DMS 273 treated with DMSO at 0.1 percent for 48 hours (cell line): ENCODE measurements at regions not wholly inside any gene's neighbourhood (a gene's known extent, or its start where the extent isn't known, plus 50 kb on each side); places are given as distances from the start of the nearest gene placed in this dataset.
"Not testable (repeated sequence)": the region's sequence is repeated elsewhere in the genome, so short reads cannot be mapped to it uniquely, and the experiment has no call there.

Experiments
- DNase-seq: peaks from one replicate; lab custom pipeline; 2025; lab: John Stamatoyannopoulos, UW

GRCh38 chr3:193047461-193047860 is 129.8 kb upstream of the MB21D2 start:
- DNase-seq = not testable (repeated sequence)

- DNase-seq = no peak
Observed at GRCh38 chr3:193048127-193048526, 130.5 kb upstream of the MB21D2 start.

GRCh38 chr3:193049935-193050334 is 132.3 kb upstream of the MB21D2 start:
- DNase-seq = no peak

GRCh38 chr3:193051314-193051713 is 133.7 kb upstream of the MB21D2 start:
- no peak for DNase-seq

- DNase-seq = peak; percentile 2
Observed at GRCh38 chr3:193052354-193053045, 134.8 kb upstream of the MB21D2 start.

- DNase-seq = no peak
Observed at GRCh38 chr3:193053046-193053435, 135.4 kb upstream of the MB21D2 start.

GRCh38 chr3:193055352-193055751 is 137.7 kb upstream of the MB21D2 start:
- no peak for DNase-seq

- no peak for DNase-seq
Observed at GRCh38 chr3:193057616-193058015, 140.0 kb upstream of the MB21D2 start.

- DNase-seq = no peak
Observed at GRCh38 chr3:193060748-193061546, 143.3 kb upstream of the MB21D2 start.

- no peak for DNase-seq
Observed at GRCh38 chr3:193068365-193068764, 150.7 kb upstream of the MB21D2 start.

- not testable (repeated sequence) for DNase-seq
Observed at GRCh38 chr3:193069732-193070131, 152.1 kb upstream of the MB21D2 start.

- no peak for DNase-seq
Observed at GRCh38 chr3:193078996-193079753, 161.5 kb upstream of the MB21D2 start.

- no peak for DNase-seq
Observed at GRCh38 chr3:193080821-193081365, 160.1 kb upstream of the PLAAT1 start.

- no peak for DNase-seq
Observed at GRCh38 chr3:193085655-193086054, 155.4 kb upstream of the PLAAT1 start.

- no peak for DNase-seq
Observed at GRCh38 chr3:193086681-193087080, 154.3 kb upstream of the PLAAT1 start.

GRCh38 chr3:193087336-193087735 is 153.7 kb upstream of the PLAAT1 start:
- DNase-seq = no peak

GRCh38 chr3:193095366-193095765 is 145.7 kb upstream of the PLAAT1 start:
- DNase-seq = no peak

GRCh38 chr3:193096076-193096475 is 144.9 kb upstream of the PLAAT1 start:
- DNase-seq = no peak

GRCh38 chr3:193114431-193115340 is 126.3 kb upstream of the PLAAT1 start:
- no peak for DNase-seq

- no peak for DNase-seq
Observed at GRCh38 chr3:193116871-193117270, 124.2 kb upstream of the PLAAT1 start.

GRCh38 chr3:193118907-193119306 is 122.1 kb upstream of the PLAAT1 start:
- DNase-seq = no peak
